ENCODE measurements at regions not wholly inside any gene's neighbourhood (a gene's known extent, or its start where the extent isn't known, plus 50 kb on each side); places are given as distances from the start of the nearest gene placed in this dataset.

DNA sequence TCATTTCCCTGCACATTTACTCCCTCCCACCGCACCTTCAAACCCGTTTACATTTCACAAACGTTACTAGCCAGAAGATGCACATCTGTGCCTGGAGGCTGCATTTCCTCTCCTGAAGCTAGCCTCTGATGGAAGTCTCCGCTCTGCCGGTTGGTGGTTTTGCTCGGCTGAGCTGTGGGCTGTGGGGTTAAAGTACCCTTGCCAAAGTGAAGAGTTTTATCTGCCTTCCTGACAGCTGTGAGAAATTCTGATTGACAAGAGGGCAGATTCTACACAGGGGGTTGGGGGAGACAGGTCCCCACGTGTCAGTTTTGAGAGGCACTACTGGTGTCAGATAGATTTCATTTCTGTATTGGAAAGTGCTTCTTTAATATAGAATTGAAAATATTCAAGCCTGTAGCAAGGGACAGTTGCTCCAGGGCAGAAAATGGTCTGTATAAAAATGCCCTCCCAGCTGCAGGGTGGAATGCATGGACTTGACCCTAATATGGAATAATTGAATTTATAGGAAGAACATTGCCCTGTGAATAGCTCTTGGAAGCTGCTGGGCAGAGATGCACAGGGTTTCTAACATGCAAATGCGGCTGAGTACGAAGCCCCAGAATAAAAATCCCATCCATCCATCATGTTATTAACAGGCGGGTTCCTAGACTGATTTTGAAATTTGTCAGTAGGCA lies 201.1 kb upstream of the RGMA start:
- TF ChIP-seq CTCF (IDR thresholded peaks at IDR 0.05), result no peak
- TF ChIP-seq, protein P1, sequence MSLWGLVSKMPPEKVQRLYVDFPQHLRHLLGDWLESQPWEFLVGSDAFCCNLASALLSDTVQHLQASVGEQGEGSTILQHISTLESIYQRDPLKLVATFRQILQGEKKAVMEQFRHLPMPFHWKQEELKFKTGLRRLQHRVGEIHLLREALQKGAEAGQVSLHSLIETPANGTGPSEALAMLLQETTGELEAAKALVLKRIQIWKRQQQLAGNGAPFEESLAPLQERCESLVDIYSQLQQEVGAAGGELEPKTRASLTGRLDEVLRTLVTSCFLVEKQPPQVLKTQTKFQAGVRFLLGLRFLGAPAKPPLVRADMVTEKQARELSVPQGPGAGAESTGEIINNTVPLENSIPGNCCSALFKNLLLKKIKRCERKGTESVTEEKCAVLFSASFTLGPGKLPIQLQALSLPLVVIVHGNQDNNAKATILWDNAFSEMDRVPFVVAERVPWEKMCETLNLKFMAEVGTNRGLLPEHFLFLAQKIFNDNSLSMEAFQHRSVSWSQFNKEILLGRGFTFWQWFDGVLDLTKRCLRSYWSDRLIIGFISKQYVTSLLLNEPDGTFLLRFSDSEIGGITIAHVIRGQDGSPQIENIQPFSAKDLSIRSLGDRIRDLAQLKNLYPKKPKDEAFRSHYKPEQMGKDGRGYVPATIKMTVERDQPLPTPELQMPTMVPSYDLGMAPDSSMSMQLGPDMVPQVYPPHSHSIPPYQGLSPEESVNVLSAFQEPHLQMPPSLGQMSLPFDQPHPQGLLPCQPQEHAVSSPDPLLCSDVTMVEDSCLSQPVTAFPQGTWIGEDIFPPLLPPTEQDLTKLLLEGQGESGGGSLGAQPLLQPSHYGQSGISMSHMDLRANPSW (CRISPR knock-in tag; conservative IDR thresholded peaks at IDR 0.05; ENCODE audit: low read depth), result no peak
- no peak for TF ChIP-seq ETV6 (CRISPR knock-in tag; IDR thresholded peaks at IDR 0.05)
- no peak for TF ChIP-seq MYBL2 (CRISPR knock-in tag; IDR thresholded peaks at IDR 0.05)
- TF ChIP-seq NR2C2 (CRISPR knock-in tag; IDR thresholded peaks at IDR 0.05), result no peak
- no peak for TF ChIP-seq NR1H2 (CRISPR knock-in tag; IDR thresholded peaks at IDR 0.05)
- no peak for TF ChIP-seq OVOL2 (CRISPR knock-in tag; IDR thresholded peaks at IDR 0.05; ENCODE audit: borderline replicate concordance)
